Upper lobe of left lung (tissue), 6 donors: ENCODE measurements at regions not wholly inside any gene's neighbourhood (a gene's known extent, or its start where the extent isn't known, plus 50 kb on each side); places are given as distances from the start of the nearest gene placed in this dataset.
A peak's percentile ranks its signal among the peaks of the same experiment; 100 is the strongest.

ENCODE experiments used
- ATAC-seq, 2 donors: fragments of 200-7000 bp; cut with Tn5 transposase; one replicate each; pipeline ENCODE4 v1.9.1; 2022; ENCODE audit warnings: mild to moderate bottlenecking in 2 of 2, moderate library complexity in 2 of 2; ENCODE audit not compliant: low FRiP score in 2 of 2
- DNase-seq, 2 donors: peaks; one replicate each; pipeline ENCODE4 v3.0.0-alpha.2; 2019 to 2020
- H3K27ac ChIP-seq, 4 donors: fragments of 200-600 bp; sonication (generic); one replicate each; pipeline ENCODE4 v1.5.1; 2016 to 2019
- H3K27me3 ChIP-seq, 4 donors: fragments of 200-600 bp; sonication (generic); one replicate each; pipeline ENCODE4 v1.5.1; 2017 to 2019
- H3K36me3 ChIP-seq, 4 donors: fragments of 200-600 bp; sonication (generic); one replicate each; pipeline ENCODE4 v1.5.1; 2016 to 2019
- H3K4me1 ChIP-seq, 4 donors: fragments of 200-600 bp; sonication (generic); one replicate each; pipeline ENCODE4 v1.5.1; 2018 to 2019
- H3K4me3 ChIP-seq, 4 donors: fragments of 200-600 bp; sonication (generic); one replicate each; pipeline ENCODE4 v1.5.1; 2017 to 2019; ENCODE audit warnings: mild to moderate bottlenecking in 2 of 4, moderate library complexity in 1 of 4
- H3K9me3 ChIP-seq, 4 donors: fragments of 200-600 bp; sonication (generic); one replicate each; pipeline ENCODE4 v1.5.1; 2018 to 2019
- EP300 ChIP-seq, 4 donors: sonication (generic); formaldehyde crosslinking; IDR thresholded peaks; one replicate each; pipeline ENCODE4 v1.5.1; 2017; ENCODE audit warnings: antibody characterized with exemption in 4 of 4, control low read depth in 2 of 4
- POLR2A ChIP-seq, 4 donors: fragments of 450-650 bp; IDR thresholded peaks; one replicate each; pipeline ENCODE4 v1.5.1; 2016 to 2017; ENCODE audit warnings: antibody characterized with exemption in 4 of 4, mild to moderate bottlenecking in 2 of 4
- POLR2AphosphoS5 ChIP-seq, 2 donors: sonication (generic); formaldehyde crosslinking; IDR thresholded peaks; one replicate each; pipeline ENCODE4 v1.5.1; 2017; ENCODE audit warnings: antibody characterized with exemption in 2 of 2
- WGBS, 2 donors: methylation state at CpG; one replicate each; pipeline ENCODE4 v1.1.5; 2017 to 2018; 5-methylcytosine and 5-hydroxymethylcytosine counted together
- TF ChIP-seq, protein P1 (sequence below), 6 experiments: fragments of 450-650 bp in 4 of 6; fragments of 200-600 bp in 2 of 6; sonication (generic) in 2 of 6; IDR thresholded peaks; one replicate each; pipeline ENCODE4 v1.5.1; 2016 to 2019; ENCODE audit warnings: antibody characterized with exemption in 6 of 6
- donor health status: DM: no; HTN: no; CAD: no; lungs with moderate emphysema.
- donor health status: DM: no; HTN: yes; CAD: no; lungs with severe emphysema.

GRCh38 chr10:63713191-63714144 lies 192.3 kb downstream of the REEP3 start:
- Histone ChIP-seq H3K27me3 (no peaks in the 10 kb centered on the region), H3K27ac (peak overlapping the region; percentile 73 to 87 (median 80)), H3K9me3 (no peaks in the 10 kb centered on the region), H3K36me3 (no peaks in the 10 kb centered on the region), H3K4me3 (no peak overlapping the region), H3K4me1 (peaks cover 28 to 34% (median 31%) of the 10 kb centered on the region in 4 donors)
- 52 to 54% methylated on average over 7 of the region's 7 CpGs for WGBS, 2 donors
- peak in 1 of 2 donors; percentile 40 for DNase-seq
- no peak for TF ChIP-seq POLR2A (IDR thresholded peaks at IDR 0.05)
- TF ChIP-seq EP300 (IDR thresholded peaks at IDR 0.05): peak in 1 of 4 donors; percentile 5
- ATAC-seq: peak in 1 of 2 donors; percentile 43

- no peak for ATAC-seq
- TF ChIP-seq POLR2AphosphoS5 (IDR thresholded peaks at IDR 0.05) (no peak), EP300 (IDR thresholded peaks at IDR 0.05) (no peak), POLR2A (IDR thresholded peaks at IDR 0.05) (no peak)
- TF ChIP-seq, protein P1, sequence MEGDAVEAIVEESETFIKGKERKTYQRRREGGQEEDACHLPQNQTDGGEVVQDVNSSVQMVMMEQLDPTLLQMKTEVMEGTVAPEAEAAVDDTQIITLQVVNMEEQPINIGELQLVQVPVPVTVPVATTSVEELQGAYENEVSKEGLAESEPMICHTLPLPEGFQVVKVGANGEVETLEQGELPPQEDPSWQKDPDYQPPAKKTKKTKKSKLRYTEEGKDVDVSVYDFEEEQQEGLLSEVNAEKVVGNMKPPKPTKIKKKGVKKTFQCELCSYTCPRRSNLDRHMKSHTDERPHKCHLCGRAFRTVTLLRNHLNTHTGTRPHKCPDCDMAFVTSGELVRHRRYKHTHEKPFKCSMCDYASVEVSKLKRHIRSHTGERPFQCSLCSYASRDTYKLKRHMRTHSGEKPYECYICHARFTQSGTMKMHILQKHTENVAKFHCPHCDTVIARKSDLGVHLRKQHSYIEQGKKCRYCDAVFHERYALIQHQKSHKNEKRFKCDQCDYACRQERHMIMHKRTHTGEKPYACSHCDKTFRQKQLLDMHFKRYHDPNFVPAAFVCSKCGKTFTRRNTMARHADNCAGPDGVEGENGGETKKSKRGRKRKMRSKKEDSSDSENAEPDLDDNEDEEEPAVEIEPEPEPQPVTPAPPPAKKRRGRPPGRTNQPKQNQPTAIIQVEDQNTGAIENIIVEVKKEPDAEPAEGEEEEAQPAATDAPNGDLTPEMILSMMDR (IDR thresholded peaks at IDR 0.05): no peak
These were observed 194.9 kb downstream of the REEP3 start for GRCh38 chr10:63716016-63716580.

DNA sequence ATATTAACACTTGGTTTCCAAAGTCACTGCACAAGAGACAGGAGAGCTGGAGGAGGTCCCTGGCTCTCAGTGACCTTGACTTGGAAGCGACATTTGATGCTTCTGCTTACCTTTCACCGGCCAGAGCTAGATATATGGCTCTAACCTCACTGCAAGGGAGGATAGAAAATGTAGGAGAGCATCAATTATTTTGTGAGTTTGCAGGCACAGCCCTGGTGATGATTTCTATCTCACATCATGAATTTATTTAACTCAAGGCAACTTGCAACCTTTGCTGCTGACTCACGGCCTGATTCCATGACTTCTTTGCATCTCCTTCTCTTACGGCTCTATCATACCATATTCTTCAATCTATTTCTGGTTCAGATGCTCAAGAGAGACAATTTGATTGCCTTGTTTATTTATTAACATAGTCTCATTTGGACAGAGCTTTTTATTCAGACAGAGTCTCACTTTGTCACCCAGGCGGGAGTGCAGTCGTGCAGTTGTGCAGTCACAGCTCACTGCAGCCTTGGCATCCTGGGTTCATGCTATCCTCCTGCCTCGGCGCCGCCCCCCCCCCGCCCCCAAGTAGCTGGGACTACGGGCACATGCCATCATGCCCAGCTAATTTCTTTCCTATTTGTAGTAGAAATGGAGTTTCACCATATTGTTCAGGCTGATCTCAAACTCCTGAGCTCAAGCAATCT lies 196.0 kb downstream of the REEP3 start:
- Histone ChIP-seq H3K36me3 (no peaks in the 10 kb centered on the region), H3K4me3 (no peak overlapping the region), H3K4me1 (peaks cover 13 to 27% (median 21%) of the 10 kb centered on the region in 4 donors), H3K9me3 (no peaks in the 10 kb centered on the region), H3K27me3 (no peaks in the 10 kb centered on the region), H3K27ac (no peak overlapping the region)
- TF ChIP-seq EP300 (IDR thresholded peaks at IDR 0.05) (no peak), POLR2A (IDR thresholded peaks at IDR 0.05) (no peak), POLR2AphosphoS5 (IDR thresholded peaks at IDR 0.05) (no peak)
- TF ChIP-seq, protein P1 (IDR thresholded peaks at IDR 0.05): no peak
- ATAC-seq (no peak), DNase-seq (no peak)
- 91 to 94% methylated on average over 11 of the region's 11 CpGs for WGBS, 2 donors

More at GRCh38 chr10:63716016-63716580, 194.9 kb downstream of the REEP3 start:
- peaks cover 21 to 37% (median 29%) of the 10 kb centered on the region in 4 donors for H3K4me1 ChIP-seq
- H3K27ac ChIP-seq: no peak overlapping the region
- DNase-seq: no peak
- no peak overlapping the region for H3K4me3 ChIP-seq
- no peaks in the 10 kb centered on the region for H3K27me3 ChIP-seq
- no peaks in the 10 kb centered on the region for H3K9me3 ChIP-seq
- no peaks in the 10 kb centered on the region for H3K36me3 ChIP-seq
- 48 to 49% methylated on average over 4 of the region's 4 CpGs for WGBS, 2 donors

DNA sequence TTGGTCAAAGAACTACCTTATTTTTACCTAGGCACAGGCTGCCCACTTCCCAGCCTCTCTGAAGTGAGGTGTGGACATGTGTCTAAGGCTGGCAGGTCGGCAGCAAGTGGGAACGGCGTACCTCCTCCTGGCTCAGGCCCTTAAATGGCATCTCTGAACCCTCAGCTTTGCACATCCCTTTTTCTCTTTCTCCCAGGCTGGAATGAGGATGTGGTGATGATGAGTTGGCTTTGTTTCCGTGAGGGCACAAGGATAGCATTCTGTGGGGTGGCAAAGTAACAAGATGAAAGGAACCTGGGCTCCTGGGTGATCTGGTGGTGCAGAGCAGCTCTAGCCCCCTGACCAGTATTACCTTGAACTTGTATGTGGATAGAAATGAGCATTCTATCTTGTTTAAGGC lies 196.8 kb downstream of the REEP3 start:
- H3K9me3 ChIP-seq: no peaks in the 10 kb centered on the region
- H3K4me3 ChIP-seq: no peak overlapping the region
- H3K27ac ChIP-seq: no peak overlapping the region
- H3K36me3 ChIP-seq: no peaks in the 10 kb centered on the region
- WGBS, 2 donors: 83 to 87% methylated on average over 4 of the region's 4 CpGs
- no peak for ATAC-seq
- TF ChIP-seq, protein P1 (IDR thresholded peaks at IDR 0.05): no peak
- TF ChIP-seq POLR2AphosphoS5 (IDR thresholded peaks at IDR 0.05) (no peak), EP300 (IDR thresholded peaks at IDR 0.05) (no peak), POLR2A (IDR thresholded peaks at IDR 0.05) (no peak)
- DNase-seq: no peak
- H3K4me1 ChIP-seq: peaks cover 8 to 27% (median 18%) of the 10 kb centered on the region in 4 donors
- no peaks in the 10 kb centered on the region for H3K27me3 ChIP-seq

DNA sequence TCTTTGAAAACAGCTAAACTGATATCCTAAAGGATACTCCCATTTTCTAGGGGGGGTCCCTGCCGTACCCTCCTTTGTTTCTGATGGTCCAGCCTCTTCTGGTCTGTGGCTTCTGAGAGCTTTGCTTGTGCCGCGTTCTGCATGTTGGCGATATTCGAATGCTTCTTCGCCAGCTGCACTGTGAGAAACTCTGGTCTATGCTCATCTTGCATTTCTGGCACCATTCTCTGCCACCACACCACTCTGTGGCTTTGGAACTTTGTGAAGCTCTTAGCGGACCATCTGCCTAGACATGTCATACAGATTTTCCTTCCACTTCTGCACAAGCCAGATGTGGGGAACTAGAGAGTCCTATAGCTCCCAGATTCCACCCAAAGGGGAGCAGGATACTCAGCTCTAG lies 197.2 kb downstream of the REEP3 start:
- Histone ChIP-seq H3K9me3 (no peaks in the 10 kb centered on the region), H3K27me3 (no peaks in the 10 kb centered on the region), H3K4me3 (no peak overlapping the region), H3K4me1 (peaks cover 6 to 27% (median 15%) of the 10 kb centered on the region in 4 donors), H3K27ac (no peak overlapping the region), H3K36me3 (no peaks in the 10 kb centered on the region)
- TF ChIP-seq, protein P1 (IDR thresholded peaks at IDR 0.05): no peak
- no peak for TF ChIP-seq POLR2AphosphoS5 (IDR thresholded peaks at IDR 0.05)
- no peak for TF ChIP-seq EP300 (IDR thresholded peaks at IDR 0.05)
- TF ChIP-seq POLR2A (IDR thresholded peaks at IDR 0.05): no peak
- no peak for DNase-seq
- no peak for ATAC-seq
- WGBS, 2 donors: 94 to 97% methylated on average over 7 of the region's 7 CpGs
